Upper lobe of left lung (tissue), 4 donors: ENCODE measurements at regions not wholly inside any gene's neighbourhood (a gene's known extent, or its start where the extent isn't known, plus 50 kb on each side); places are given as distances from the start of the nearest gene placed in this dataset.

Experiments used
- POLR2A ChIP-seq, 4 donors: fragments of 450-650 bp; IDR thresholded peaks; one replicate each; pipeline ENCODE4 v1.5.1; 2016 to 2017; ENCODE audit warnings: antibody characterized with exemption in 4 of 4, mild to moderate bottlenecking in 2 of 4
- POLR2AphosphoS5 ChIP-seq, 2 donors: sonication (generic); formaldehyde crosslinking; IDR thresholded peaks; one replicate each; pipeline ENCODE4 v1.5.1; 2017; ENCODE audit warnings: antibody characterized with exemption in 2 of 2
- TF ChIP-seq, protein P1 (sequence below), 6 experiments: fragments of 450-650 bp in 4 of 6; fragments of 200-600 bp in 2 of 6; sonication (generic) in 2 of 6; IDR thresholded peaks; one replicate each; pipeline ENCODE4 v1.5.1; 2016 to 2019; ENCODE audit warnings: antibody characterized with exemption in 6 of 6

- TF ChIP-seq, protein P1, sequence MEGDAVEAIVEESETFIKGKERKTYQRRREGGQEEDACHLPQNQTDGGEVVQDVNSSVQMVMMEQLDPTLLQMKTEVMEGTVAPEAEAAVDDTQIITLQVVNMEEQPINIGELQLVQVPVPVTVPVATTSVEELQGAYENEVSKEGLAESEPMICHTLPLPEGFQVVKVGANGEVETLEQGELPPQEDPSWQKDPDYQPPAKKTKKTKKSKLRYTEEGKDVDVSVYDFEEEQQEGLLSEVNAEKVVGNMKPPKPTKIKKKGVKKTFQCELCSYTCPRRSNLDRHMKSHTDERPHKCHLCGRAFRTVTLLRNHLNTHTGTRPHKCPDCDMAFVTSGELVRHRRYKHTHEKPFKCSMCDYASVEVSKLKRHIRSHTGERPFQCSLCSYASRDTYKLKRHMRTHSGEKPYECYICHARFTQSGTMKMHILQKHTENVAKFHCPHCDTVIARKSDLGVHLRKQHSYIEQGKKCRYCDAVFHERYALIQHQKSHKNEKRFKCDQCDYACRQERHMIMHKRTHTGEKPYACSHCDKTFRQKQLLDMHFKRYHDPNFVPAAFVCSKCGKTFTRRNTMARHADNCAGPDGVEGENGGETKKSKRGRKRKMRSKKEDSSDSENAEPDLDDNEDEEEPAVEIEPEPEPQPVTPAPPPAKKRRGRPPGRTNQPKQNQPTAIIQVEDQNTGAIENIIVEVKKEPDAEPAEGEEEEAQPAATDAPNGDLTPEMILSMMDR (IDR thresholded peaks at IDR 0.05) = no peak
- TF ChIP-seq POLR2A (IDR thresholded peaks at IDR 0.05) (no peak), POLR2AphosphoS5 (IDR thresholded peaks at IDR 0.05) (no peak)
These were observed 78.4 kb upstream of the MEOX2 start for GRCh38 chr7:15764851-15765382.
